H1 (cell line): ENCODE measurements at regions not wholly inside any gene's neighbourhood (a gene's known extent, or its start where the extent isn't known, plus 50 kb on each side); places are given as distances from the start of the nearest gene placed in this dataset.

Experiments
- CTCF ChIA-PET: fragments of 300-600 bp; sonication (Branson Sonifier 250); formaldehyde crosslinking; loops from one replicate; lab custom pipeline; 2021; ENCODE audit not compliant: partially characterized antibody; lab: Charles Lee
- POLR2A ChIA-PET: fragments of 300-600 bp; sonication (Branson Sonifier 250); formaldehyde crosslinking; loops from one replicate; lab custom pipeline; 2021; ENCODE audit warnings: inconsistent platforms; ENCODE audit not compliant: partially characterized antibody; lab: Charles Lee
- DNase-seq, 2 experiments: peaks; one replicate each; pipeline versions ENCODE4 v3.0.0 to v3.0.0-alpha.2; 2010 to 2022; ENCODE audit warnings: low spot score in 2 of 2, low read depth in 1 of 2, mixed read lengths in 1 of 2
- FAIRE-seq: peaks from 2 replicates; lab custom pipeline; 2011; peaks lifted over from hg19 to GRCh38; lab: Jason Lieb, UNC
- H2AFZ ChIP-seq: 2 replicates; pipeline ENCODE4 v1.8.1; 2012; ENCODE audit warnings: low read length, inconsistent platforms
- H2AK5ac ChIP-seq: 2 replicates; pipeline ENCODE4 v1.6.1; 2013; ENCODE audit warnings: low read depth, low read length
- H2BK120ac ChIP-seq: replicated peaks from 2 replicates; pipeline ENCODE3; 2013; ENCODE audit warnings: low read depth, low read length, inconsistent platforms
- H2BK12ac ChIP-seq: 2 replicates; pipeline ENCODE4 v1.6.1; 2013; ENCODE audit warnings: low read depth, low read length
- H2BK15ac ChIP-seq: 2 replicates; pipeline ENCODE4 v1.6.1; 2013; ENCODE audit warnings: low read length
- H2BK20ac ChIP-seq: 2 replicates; pipeline ENCODE4 v1.6.1; 2013; ENCODE audit warnings: low read length
- H2BK5ac ChIP-seq: 2 replicates; pipeline ENCODE4 v1.6.1; 2013; ENCODE audit warnings: low read depth, low read length
- H3K14ac ChIP-seq: 2 replicates; pipeline ENCODE4 v1.6.1; 2013; ENCODE audit warnings: inconsistent platforms; ENCODE audit not compliant: insufficient read length
- H3K18ac ChIP-seq: 2 replicates; pipeline ENCODE4 v1.6.1; 2013; ENCODE audit warnings: low read length; ENCODE audit errors: extremely low read depth
- H3K23ac ChIP-seq: 2 replicates; pipeline ENCODE4 v1.6.1; 2013; ENCODE audit warnings: inconsistent platforms; ENCODE audit not compliant: insufficient read length
- H3K23me2 ChIP-seq: 2 replicates; pipeline ENCODE4 v1.6.1; 2013; ENCODE audit warnings: low read depth, low read length
- H3K27ac ChIP-seq: 2 replicates; pipeline ENCODE4 v1.6.1; 2011; ENCODE audit warnings: low read depth, low read length, inconsistent platforms
- H3K27me3 ChIP-seq, 4 experiments: replicated peaks in 1 of 4; 1 replicate in 1 of 4; 2 replicates in 3 of 4; pipeline versions ENCODE4 v1.6.1 to v1.8.1; 2011 to 2013; ENCODE audit warnings: low read length in 3 of 4, mild to moderate bottlenecking in 3 of 4, inconsistent platforms in 2 of 4, mixed read lengths in 2 of 4, moderate library complexity in 1 of 4; ENCODE audit not compliant: control insufficient read depth in 3 of 4, insufficient read depth in 3 of 4; ENCODE audit errors: extremely low read depth in 1 of 4
- H3K36me3 ChIP-seq, 4 experiments: 2 replicates each; pipeline versions ENCODE4 v1.6.1 to v1.8.1; 2011 to 2013; ENCODE audit warnings: mild to moderate bottlenecking in 4 of 4, low read length in 3 of 4, moderate library complexity in 2 of 4, control low read depth in 1 of 4, inconsistent platforms in 1 of 4; ENCODE audit not compliant: insufficient read depth in 4 of 4, control insufficient read depth in 2 of 4
- H3K4ac ChIP-seq: replicated peaks from 2 replicates; pipeline ENCODE3; 2013; ENCODE audit warnings: low read length, low read depth, mixed read lengths, inconsistent platforms; ENCODE audit not compliant: insufficient read length
- H3K4me1 ChIP-seq, 4 experiments: replicated peaks in 1 of 4; 1 replicate in 1 of 4; 2 replicates in 3 of 4; pipeline versions ENCODE4 v1.6.1 to v1.8.1; 2011 to 2013; ENCODE audit warnings: low read length in 3 of 4, inconsistent platforms in 2 of 4, mixed read lengths in 1 of 4; ENCODE audit not compliant: insufficient read depth in 4 of 4, control insufficient read depth in 3 of 4
- H3K4me2 ChIP-seq, 2 experiments: 2 replicates each; pipeline versions ENCODE4 v1.6.1 to v1.8.1; 2011 to 2013; ENCODE audit warnings: low read depth in 2 of 2, low read length in 2 of 2, control low read depth in 1 of 2, inconsistent platforms in 1 of 2, mild to moderate bottlenecking in 1 of 2; ENCODE audit not compliant: insufficient read depth in 1 of 2
- H3K4me3 ChIP-seq, 4 experiments: fragments of 200-600, 300-600 bp in 1 of 4; sonication (generic), shearing (Covaris generic), sonication (Bioruptor Twin) in 1 of 4; 2 replicates each; pipeline versions ENCODE4 v1.5.1 to v1.8.1; 2011 to 2016; ENCODE audit warnings: low read length in 4 of 4, low read depth in 3 of 4, control low read depth in 2 of 4, inconsistent platforms in 2 of 4, mild to moderate bottlenecking in 2 of 4, mixed read lengths in 1 of 4, moderate library complexity in 1 of 4; ENCODE audit not compliant: insufficient read depth in 2 of 4; ENCODE audit errors: extremely low read depth in 1 of 4
- H3K56ac ChIP-seq: replicated peaks from 2 replicates; pipeline ENCODE3; 2013; ENCODE audit warnings: low read depth, mild to moderate bottlenecking, mixed read lengths, low read length, inconsistent platforms; ENCODE audit not compliant: insufficient read length
- H3K79me1 ChIP-seq: 2 replicates; pipeline ENCODE4 v1.6.1; 2013; ENCODE audit warnings: low read depth, low read length, control low read depth
- H3K79me2 ChIP-seq, 2 experiments: 2 replicates each; pipeline versions ENCODE4 v1.6.1 to v1.8.1; 2012 to 2013; ENCODE audit warnings: low read length in 2 of 2, mild to moderate bottlenecking in 2 of 2, inconsistent platforms in 1 of 2; ENCODE audit not compliant: insufficient read depth in 2 of 2, control insufficient read depth in 1 of 2
- H3K9ac ChIP-seq, 4 experiments: replicated peaks in 1 of 4; 1 replicate in 1 of 4; 2 replicates in 3 of 4; pipeline versions ENCODE4 v1.6.1 to v1.8.1; 2011 to 2013; ENCODE audit warnings: low read depth in 3 of 4, low read length in 3 of 4, control low read depth in 2 of 4, mild to moderate bottlenecking in 2 of 4, moderate library complexity in 2 of 4, inconsistent platforms in 1 of 4; ENCODE audit errors: extremely low read depth in 1 of 4
- H3K9me3 ChIP-seq, 2 experiments: 2 replicates each; pipeline versions ENCODE4 v1.6.1 to v1.8.1; 2012 to 2013; ENCODE audit warnings: mild to moderate bottlenecking in 2 of 2, moderate library complexity in 2 of 2, control low read depth in 1 of 2, inconsistent platforms in 1 of 2, low read depth in 1 of 2, low read length in 1 of 2, mixed read lengths in 1 of 2; ENCODE audit not compliant: insufficient read depth in 2 of 2
- H4K20me1 ChIP-seq, 2 experiments: replicated peaks in 1 of 2; 2 replicates each; pipeline versions ENCODE3 to v1.8.1; 2011 to 2013; ENCODE audit warnings: inconsistent platforms in 2 of 2, low read length in 2 of 2, mild to moderate bottlenecking in 1 of 2; ENCODE audit not compliant: insufficient read depth in 2 of 2, control insufficient read depth in 1 of 2
- H4K5ac ChIP-seq: 2 replicates; pipeline ENCODE4 v1.6.1; 2013; ENCODE audit warnings: low read length, low read depth, mixed read lengths, inconsistent platforms; ENCODE audit not compliant: insufficient read length
- H4K8ac ChIP-seq: 2 replicates; pipeline ENCODE4 v1.8.0; 2013; ENCODE audit warnings: mild to moderate bottlenecking, moderate library complexity, low read length, inconsistent platforms; ENCODE audit not compliant: insufficient read depth; ENCODE audit errors: extremely low read depth
- H4K91ac ChIP-seq: replicated peaks from 2 replicates; pipeline ENCODE3; 2013; ENCODE audit warnings: low read length, mixed read lengths, inconsistent platforms; ENCODE audit not compliant: insufficient read length
- BCL11A ChIP-seq, 2 experiments: IDR thresholded peaks; one replicate each; pipeline ENCODE4 v1.6.1; 2011; ENCODE audit warnings: low read depth in 2 of 2, low read length in 2 of 2, mild to moderate bottlenecking in 2 of 2
- CBX8 ChIP-seq: fragments of 300-800, 300-1000 bp; sonication (generic); IDR thresholded peaks from 2 replicates; pipeline ENCODE4 v1.7.1; 2016; ENCODE audit warnings: low read depth, low read length, borderline replicate concordance
- CTCF ChIP-seq, 3 experiments: IDR thresholded peaks; 1 replicate in 2 of 3; 2 replicates in 1 of 3; pipeline versions ENCODE4 v1.5.1 to v1.6.1; 2011; ENCODE audit warnings: low read length in 3 of 3, mild to moderate bottlenecking in 3 of 3, inconsistent platforms in 2 of 3, low read depth in 1 of 3, moderate library complexity in 1 of 3; ENCODE audit not compliant: insufficient read depth in 1 of 3; ENCODE audit errors: control extremely low read depth in 1 of 3
- GTF2F1 ChIP-seq: IDR thresholded peaks from 2 replicates; pipeline ENCODE4 v1.6.1; 2012; ENCODE audit warnings: low read depth, low read length, improper control_type of control experiment, borderline replicate concordance
- HDAC6 ChIP-seq: IDR thresholded peaks from one replicate; pipeline ENCODE4 v1.7.1; 2012; ENCODE audit warnings: low read depth, mild to moderate bottlenecking, inconsistent platforms, low read length, moderate library complexity
- JUN ChIP-seq: IDR thresholded peaks from 2 replicates; pipeline ENCODE4 v1.6.1; 2011; ENCODE audit warnings: low read depth, mild to moderate bottlenecking, improper control_type of control experiment, low read length
- POLR2A ChIP-seq, 2 experiments: IDR thresholded peaks; 1 replicate in 1 of 2; 2 replicates in 1 of 2; pipeline ENCODE4 v1.6.1; 2011; ENCODE audit warnings: low read depth in 2 of 2, low read length in 2 of 2, mild to moderate bottlenecking in 2 of 2; ENCODE audit errors: control extremely low read depth in 1 of 2
- POLR2AphosphoS5 ChIP-seq: IDR thresholded peaks from 2 replicates; pipeline ENCODE4 v1.6.1; 2011; ENCODE audit warnings: low read depth, low read length
- RFX5 ChIP-seq: IDR thresholded peaks from 2 replicates; pipeline ENCODE4 v1.6.1; 2011; ENCODE audit warnings: low read depth, low read length, improper control_type of control experiment, borderline replicate concordance
- SIN3A ChIP-seq, 2 experiments: IDR thresholded peaks in 1 of 2; conservative IDR thresholded peaks in 1 of 2; 2 replicates each; pipeline ENCODE4 v1.6.1; 2011 to 2012; ENCODE audit warnings: low read length in 2 of 2, improper control_type of control experiment in 1 of 2, low read depth in 1 of 2, mild to moderate bottlenecking in 1 of 2
- TAF1 ChIP-seq: IDR thresholded peaks from 2 replicates; pipeline ENCODE4 v1.6.1; 2011; ENCODE audit warnings: mild to moderate bottlenecking, low read depth, low read length
- USF2 ChIP-seq: IDR thresholded peaks from 2 replicates; pipeline ENCODE4 v1.6.1; 2011; ENCODE audit warnings: low read length, improper control_type of control experiment
- WGBS, 2 experiments: shearing (Covaris generic) in 1 of 2; methylation state at CpG; one replicate each; pipeline versions ENCODE4 v1.1.6 to v1.1.7; 2013 to 2015; ENCODE audit warnings: low lambda C conversion rate in 2 of 2, mixed read lengths in 2 of 2, inconsistent platforms in 1 of 2, low coverage in 1 of 2, missing lambda C conversion rate in 1 of 2; ENCODE audit not compliant: insufficient replicate concordance in 2 of 2, insufficient coverage in 1 of 2, insufficient read length in 1 of 2; ENCODE audit errors: extremely low coverage in 1 of 2, missing lambda C conversion rate in 1 of 2; 5-methylcytosine and 5-hydroxymethylcytosine counted together

- Histone ChIP-seq H3K23ac (no peak overlapping the region), H3K79me2 (no peaks in the 10 kb centered on the region), H3K36me3 (no peaks in the 10 kb centered on the region), H3K4ac (no peak overlapping the region), H3K18ac (no peak overlapping the region), H3K4me2 (no peak overlapping the region), H4K91ac (no peak overlapping the region), H3K79me1 (no peaks in the 10 kb centered on the region), H3K23me2 (no peaks in the 10 kb centered on the region), H3K14ac (no peak overlapping the region), H2BK12ac (no peak overlapping the region), H2BK120ac (no peak overlapping the region), H3K56ac (no peak overlapping the region), H3K4me1 (no peaks in the 10 kb centered on the region), H3K27me3 (no peaks in the 10 kb centered on the region), H3K4me3 (no peak overlapping the region), H3K9ac (no peak overlapping the region), H3K27ac (no peak overlapping the region), H2AK5ac (no peak overlapping the region), H4K20me1 (no peaks in the 10 kb centered on the region), H2AFZ (no peak overlapping the region), H4K5ac (no peak overlapping the region), H3K9me3 (no peaks in the 10 kb centered on the region), H2BK15ac (no peak overlapping the region), H2BK5ac (no peak overlapping the region), H2BK20ac (no peak overlapping the region), H4K8ac (no peak overlapping the region)
- FAIRE-seq (no peak), DNase-seq (no peak)
- POLR2A ChIA-PET: no interaction called here
- WGBS, 2 experiments: 80% methylated on average over 4 of the region's 4 CpGs; no CpG with 5 or more reads in 1 of the 2 experiments
- CTCF ChIA-PET: interaction anchor here (2.8 kb wide), 1 partner anchor 10 kb away, joined by 12 read pairs; no protein-coding TSS in a partner anchor
- TF ChIP-seq JUN (no peak), CBX8 (no peak), POLR2AphosphoS5 (no peak), POLR2A (IDR thresholded peaks at IDR 0.05; ENCODE audit: control extremely low read depth in 1 of 2, low read depth in 2 of 2, low read length in 2 of 2) (no peak), RFX5 (no peak), BCL11A (IDR thresholded peaks at IDR 0.05; ENCODE audit: low read depth in 2 of 2, low read length in 2 of 2) (no peak), CTCF (IDR thresholded peaks at IDR 0.05; ENCODE audit: control extremely low read depth in 1 of 3, insufficient read depth in 1 of 3, low read depth in 1 of 3, low read length in 3 of 3) (no peak), TAF1 (no peak), GTF2F1 (no peak), SIN3A (conservative IDR thresholded peaks at IDR 0.05 in 1 of 2, IDR thresholded peaks at IDR 0.05 in 1 of 2; ENCODE audit: low read depth in 1 of 2, low read length in 2 of 2) (no peak), HDAC6 (no peak), USF2 (no peak)
These were observed 443.7 kb downstream of the GLRX3 start for GRCh38 chr10:130579913-130580312.
